HK-2 (cell line): ENCODE measurements at regions not wholly inside any gene's neighbourhood (a gene's known extent, or its start where the extent isn't known, plus 50 kb on each side); places are given as distances from the start of the nearest gene placed in this dataset.
A peak's percentile ranks its signal among the peaks of the same experiment; 100 is the strongest.

Experiments used
- DNase-seq: peaks from one replicate; pipeline ENCODE4 v3.0.0-alpha.2; 2018; ENCODE audit not compliant: unreplicated experiment

- no peak for DNase-seq
Measured at GRCh38 chr16:9186061-9186460, 94.6 kb downstream of the HAPSTR1 start.

DNA sequence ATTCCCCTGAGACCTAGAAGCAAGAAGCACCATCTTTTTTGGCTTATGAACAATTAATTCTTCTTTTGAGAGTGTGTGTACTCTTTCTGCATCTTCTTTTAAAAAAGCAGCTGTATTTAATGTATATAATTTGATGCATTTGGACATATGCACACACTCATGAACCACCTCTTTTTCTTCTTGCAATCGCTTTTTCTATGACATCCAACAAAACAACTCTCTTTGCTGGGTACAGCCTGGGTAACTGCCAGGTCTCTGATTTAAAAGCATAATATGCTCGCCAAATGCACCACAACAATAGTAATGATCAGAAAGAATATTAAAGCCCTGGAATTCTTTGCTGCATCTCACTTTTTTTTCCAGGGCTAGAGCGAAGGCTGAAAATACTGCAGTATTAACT is 97.3 kb downstream of the HAPSTR1 start:
- no peak for DNase-seq

GRCh38 chr16:9191274-9191850 is 99.9 kb downstream of the HAPSTR1 start:
- DNase-seq = no peak

GRCh38 chr16:9192746-9193145 is 101.3 kb downstream of the HAPSTR1 start:
- peak; percentile 13 for DNase-seq

DNA sequence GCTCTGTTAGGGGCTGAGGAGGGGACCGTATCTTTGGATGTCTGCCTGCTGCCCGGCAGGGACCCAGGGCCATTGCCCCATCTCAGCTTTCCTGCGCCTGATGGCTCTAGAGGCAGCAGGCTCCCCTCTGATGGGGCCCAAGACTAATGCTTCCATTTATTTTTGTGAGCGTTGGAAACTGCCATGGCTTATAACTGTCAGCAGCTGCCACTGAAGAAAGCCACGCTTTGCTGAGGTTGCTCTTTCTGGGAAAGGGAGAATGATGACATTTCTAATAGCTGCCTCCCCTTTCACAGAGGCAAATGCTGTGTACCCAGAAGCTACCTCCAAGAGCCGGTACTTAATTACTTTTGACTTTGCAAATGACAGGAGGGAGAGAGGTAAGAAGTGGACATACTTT is 103.8 kb downstream of the HAPSTR1 start:
- DNase-seq = no peak

GRCh38 chr16:9197957-9198661 is 106.7 kb downstream of the HAPSTR1 start:
- no peak for DNase-seq

DNA sequence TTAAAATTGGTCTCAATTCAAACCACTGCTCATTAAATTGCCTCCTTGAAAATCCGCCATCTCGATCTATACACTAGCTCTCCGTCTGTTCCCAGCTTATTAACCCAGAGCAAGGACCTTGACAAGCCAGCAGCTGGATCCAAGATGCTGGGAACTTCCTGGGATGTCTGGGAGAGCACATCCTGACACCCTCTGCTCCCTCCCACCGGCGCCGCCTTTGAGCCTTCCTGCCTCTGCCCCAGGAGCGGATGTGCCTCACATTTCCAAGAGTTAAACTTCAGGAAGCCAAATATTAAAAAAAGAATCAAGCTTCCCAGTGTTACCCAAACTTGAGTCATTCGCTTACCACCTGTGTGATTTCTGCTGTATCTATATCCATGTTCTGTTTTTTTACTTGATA is 107.9 kb downstream of the HAPSTR1 start:
- DNase-seq = no peak

- DNase-seq = no peak
Measured at GRCh38 chr16:9199751-9200150, 108.3 kb downstream of the HAPSTR1 start.

GRCh38 chr16:9203956-9204355 is 112.5 kb downstream of the HAPSTR1 start:
- no peak for DNase-seq

- no peak for DNase-seq
Measured at GRCh38 chr16:9205661-9206060, 114.2 kb downstream of the HAPSTR1 start.

- DNase-seq = no peak
Measured at GRCh38 chr16:9206156-9206555, 114.7 kb downstream of the HAPSTR1 start.

- DNase-seq = no peak
Measured at GRCh38 chr16:9212621-9213020, 121.2 kb downstream of the HAPSTR1 start.

GRCh38 chr16:9219813-9220212 is 128.4 kb downstream of the HAPSTR1 start:
- no peak for DNase-seq

DNA sequence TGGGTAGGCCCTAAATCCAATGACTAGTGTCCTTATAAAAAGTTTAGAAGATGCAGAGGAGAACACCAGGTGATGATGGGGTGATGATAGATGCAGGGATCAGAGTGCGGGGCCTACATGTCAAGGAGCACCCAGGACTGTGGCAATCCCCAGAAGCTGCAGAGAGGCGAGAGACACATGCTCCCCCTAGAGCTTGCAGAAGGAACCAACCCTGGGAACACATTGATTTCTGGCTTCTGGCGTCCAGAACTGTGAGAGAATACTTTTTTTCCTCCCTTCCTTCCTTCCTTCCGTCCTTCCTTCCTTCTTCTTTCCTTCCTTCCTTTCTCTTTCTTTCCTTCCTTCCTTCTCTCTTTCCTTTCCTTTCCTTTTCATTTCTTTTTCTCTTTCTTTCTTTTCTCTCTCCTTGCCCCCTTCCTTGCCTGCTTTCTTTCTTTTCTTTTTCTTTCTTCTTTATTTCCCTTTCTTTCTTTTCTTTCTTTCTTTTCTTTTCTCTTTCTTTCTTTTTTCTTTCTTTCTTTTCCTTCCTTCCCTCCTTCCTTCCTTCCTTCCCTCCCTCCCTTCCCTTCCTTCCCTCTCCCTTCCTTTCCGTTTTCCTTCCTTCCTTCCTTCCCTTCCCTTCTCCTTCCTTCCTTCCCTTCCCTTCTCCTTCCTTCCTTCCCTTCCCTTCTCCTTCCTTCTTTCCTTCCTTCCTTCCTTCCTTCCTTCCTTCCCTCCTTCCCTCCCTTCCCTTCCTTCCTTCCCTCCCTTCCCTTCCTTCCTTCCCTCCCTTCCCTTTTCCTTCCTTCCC is 134.3 kb downstream of the HAPSTR1 start:
- DNase-seq = peak; percentile 1

GRCh38 chr16:9226924-9227323 is 135.5 kb downstream of the HAPSTR1 start:
- DNase-seq = no peak

DNA sequence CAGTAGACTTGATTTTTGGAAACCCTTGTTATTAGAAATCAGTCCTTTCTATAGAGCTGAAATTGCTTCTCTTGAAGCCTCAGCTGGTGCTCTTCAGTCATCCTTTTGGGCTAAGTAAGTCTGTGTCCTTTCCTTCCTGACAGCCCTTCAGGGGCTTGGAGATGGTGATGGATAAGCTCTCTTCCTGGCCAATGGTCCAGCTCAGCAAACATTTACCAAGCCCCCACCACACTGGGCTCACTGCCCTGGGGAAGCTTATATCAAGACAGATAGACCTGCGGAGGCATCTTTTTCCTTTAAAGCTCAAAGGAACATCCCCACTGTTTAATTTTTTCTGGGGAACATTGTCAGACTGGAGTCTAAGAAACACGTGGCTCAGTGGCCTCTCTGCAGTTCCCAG is 139.6 kb downstream of the HAPSTR1 start:
- DNase-seq = no peak

GRCh38 chr16:9232102-9232770 is 140.8 kb downstream of the HAPSTR1 start:
- DNase-seq = no peak

DNA sequence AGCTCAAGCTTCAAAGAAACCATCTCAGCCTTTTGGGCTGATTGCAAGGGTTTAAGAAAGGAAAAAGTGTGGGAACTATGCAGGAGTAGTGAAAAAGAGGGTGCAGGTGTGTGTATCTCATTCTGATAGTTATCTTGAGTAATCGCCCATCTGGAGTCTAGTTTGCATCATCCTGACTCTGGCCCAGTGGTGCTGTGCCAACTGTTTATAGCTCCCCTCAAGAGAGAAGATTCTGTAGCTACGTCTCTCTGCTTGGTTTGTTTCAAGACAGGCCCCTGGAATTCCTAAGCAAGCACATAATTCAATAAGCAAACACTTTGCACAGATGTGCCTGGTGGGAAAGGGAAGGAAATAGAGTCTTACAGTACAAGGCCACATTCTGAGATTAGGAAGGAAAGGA is 144.4 kb downstream of the HAPSTR1 start:
- no peak for DNase-seq

DNA sequence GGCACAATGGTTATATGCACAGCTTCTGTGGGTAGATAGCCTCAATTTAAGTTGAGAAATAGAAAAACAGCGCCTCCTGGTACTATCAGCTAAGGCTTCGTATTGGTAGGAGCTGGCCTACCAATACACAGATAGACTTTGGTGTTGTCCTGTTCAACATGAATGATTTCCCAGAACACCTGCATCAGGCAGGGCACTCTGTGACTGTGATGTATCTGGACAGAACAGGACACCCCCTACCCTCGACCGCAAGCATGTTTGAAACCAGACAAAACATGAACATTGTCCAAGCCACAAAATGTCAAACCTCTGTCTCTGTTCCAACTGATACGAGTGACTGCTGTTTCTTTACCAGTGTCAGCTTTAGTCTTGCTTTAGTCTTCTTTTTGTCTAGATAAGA is 144.9 kb downstream of the HAPSTR1 start:
- no peak for DNase-seq

DNA sequence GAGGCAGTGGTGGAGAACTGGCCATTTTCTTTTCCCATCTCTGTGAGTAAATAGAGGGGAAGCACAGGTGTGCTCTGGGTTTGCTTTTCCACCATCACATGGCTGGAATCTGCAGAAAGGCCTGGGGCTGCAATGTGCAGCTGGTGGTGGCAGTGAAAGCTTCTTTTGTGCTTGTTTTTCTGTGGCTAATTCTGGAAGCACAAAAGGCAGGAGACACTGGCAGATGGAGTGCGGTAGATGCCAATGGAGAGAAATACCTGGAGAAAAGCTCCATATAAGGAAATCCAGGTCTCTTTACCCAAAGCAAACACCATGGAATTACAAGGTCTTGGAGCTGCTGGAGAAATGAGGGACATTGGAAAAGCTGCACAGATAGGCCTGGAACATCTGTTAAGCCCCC is 146.9 kb downstream of the HAPSTR1 start:
- DNase-seq = no peak

DNA sequence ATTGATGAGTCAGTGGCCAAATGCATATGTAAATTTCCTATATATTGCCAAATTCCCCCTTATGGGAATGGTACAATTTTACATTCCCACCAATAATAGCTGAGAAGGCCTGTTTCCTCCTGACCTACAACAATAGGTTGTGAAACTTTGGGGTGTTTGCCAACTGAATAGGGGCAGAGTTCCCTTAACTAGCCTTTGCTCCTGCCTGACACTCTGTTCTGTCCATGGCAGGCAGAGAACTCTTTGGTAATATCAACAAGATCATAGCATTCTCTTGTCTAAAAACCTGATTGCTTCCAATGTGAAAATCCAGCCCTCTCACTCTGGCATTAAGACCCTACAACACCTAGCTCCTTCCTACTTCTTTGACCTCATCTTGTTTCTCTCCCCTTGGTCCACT is 149.7 kb downstream of the HAPSTR1 start:
- DNase-seq = no peak

DNA sequence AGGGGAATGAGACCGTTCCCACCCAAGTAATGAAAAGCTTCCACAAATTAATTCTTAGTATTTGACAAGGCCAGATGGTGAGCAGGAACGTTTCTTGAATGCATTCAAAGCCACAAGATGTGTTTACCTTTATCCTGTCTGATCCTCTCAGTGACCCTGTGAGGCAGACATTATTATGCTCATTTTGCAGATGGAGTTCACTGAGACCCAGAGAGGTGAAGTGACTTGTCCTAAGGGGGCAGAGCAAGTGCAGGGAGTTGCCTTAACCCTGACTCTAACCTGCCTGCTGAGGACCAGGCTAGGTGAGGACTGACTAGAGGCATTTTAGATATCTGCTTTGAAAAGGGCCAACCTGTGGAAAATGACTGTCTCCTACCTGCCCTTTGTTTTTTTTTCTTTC is 156.7 kb downstream of the HAPSTR1 start:
- no peak for DNase-seq

DNA sequence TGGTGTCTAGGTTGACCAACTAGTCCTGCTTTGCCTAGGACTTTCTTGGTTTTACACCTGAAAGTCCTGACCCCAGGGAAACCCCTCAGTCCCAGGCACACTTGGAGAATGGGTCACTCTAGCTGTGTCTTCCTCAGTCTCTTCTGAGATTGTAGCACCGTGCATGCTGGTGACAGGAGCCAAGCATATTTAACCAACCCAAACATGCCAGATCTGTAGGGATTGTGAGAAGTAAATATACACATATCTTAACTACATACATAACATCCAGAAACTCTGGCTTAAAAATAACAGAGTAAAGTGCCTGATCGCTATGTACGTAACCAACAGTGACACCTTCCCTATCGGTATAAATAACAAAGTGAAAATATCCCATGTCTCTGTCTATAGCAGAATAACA is 158.1 kb downstream of the HAPSTR1 start:
- DNase-seq = no peak
